ENCODE measurements at regions not wholly inside any gene's neighbourhood (a gene's known extent, or its start where the extent isn't known, plus 50 kb on each side); places are given as distances from the start of the nearest gene placed in this dataset.

DNA sequence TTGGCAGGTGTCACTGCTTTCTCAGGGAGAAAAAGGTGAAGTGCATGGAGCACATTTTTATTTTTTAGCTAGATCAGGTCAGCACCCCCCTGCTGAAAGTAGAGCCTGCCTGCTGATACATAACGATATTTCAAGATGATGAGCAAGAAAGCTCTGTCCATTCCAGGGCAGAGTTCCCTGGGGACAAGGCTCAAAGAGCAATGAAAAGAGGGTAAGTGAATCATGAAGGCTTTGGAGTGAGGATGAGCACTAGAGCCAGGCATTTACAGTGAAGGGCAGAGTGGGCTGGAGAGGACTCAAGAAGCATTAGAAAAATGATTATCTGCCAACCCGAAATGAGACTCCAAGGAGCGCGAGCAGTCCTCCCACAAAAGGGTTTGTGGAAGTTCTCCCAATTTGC is 345.7 kb downstream of the TLE4 start:
- ATAC-seq: no peak
- TF ChIP-seq, protein P1, sequence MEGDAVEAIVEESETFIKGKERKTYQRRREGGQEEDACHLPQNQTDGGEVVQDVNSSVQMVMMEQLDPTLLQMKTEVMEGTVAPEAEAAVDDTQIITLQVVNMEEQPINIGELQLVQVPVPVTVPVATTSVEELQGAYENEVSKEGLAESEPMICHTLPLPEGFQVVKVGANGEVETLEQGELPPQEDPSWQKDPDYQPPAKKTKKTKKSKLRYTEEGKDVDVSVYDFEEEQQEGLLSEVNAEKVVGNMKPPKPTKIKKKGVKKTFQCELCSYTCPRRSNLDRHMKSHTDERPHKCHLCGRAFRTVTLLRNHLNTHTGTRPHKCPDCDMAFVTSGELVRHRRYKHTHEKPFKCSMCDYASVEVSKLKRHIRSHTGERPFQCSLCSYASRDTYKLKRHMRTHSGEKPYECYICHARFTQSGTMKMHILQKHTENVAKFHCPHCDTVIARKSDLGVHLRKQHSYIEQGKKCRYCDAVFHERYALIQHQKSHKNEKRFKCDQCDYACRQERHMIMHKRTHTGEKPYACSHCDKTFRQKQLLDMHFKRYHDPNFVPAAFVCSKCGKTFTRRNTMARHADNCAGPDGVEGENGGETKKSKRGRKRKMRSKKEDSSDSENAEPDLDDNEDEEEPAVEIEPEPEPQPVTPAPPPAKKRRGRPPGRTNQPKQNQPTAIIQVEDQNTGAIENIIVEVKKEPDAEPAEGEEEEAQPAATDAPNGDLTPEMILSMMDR (IDR thresholded peaks at IDR 0.05): no peak
- no peak for TF ChIP-seq POLR2A (IDR thresholded peaks at IDR 0.05)

DNA sequence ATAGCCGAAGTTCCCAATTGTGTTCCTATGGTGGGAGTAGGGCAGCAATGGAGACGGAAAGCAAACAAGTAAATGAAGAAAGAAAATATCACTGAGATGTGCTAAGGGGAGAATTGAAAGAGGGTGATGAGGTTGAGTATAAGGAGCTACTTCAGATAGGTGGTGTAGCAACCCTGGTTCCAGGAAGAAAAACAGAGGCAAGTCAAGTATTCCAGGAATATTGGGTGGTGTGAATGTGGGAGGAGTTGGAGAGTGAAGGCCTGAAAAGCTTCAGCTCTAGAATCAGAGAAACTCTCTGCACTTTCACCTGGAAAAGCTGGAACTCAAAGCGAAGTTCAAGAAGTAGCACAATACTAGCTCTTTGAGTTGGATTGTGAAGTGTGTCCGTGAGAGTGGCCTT is 342.1 kb downstream of the TLE4 start:
- WGBS, 2 donors: 76 to 77% methylated on average over 4 of the region's 4 CpGs

More for the DNA sequence above, 345.7 kb downstream of the TLE4 start:
- intact Hi-C loops (cut with DNase I): no loop called here
- Histone ChIP-seq H3K4me3 (no peak overlapping the region), H3K4me1 (no peaks in the 10 kb centered on the region), H3K27ac (no peak overlapping the region), H3K27me3 (no peaks in the 10 kb centered on the region), H3K9me3 (no peaks in the 10 kb centered on the region), H3K36me3 (replicated peaks in 1 of 2; ENCODE audit: insufficient read depth in 1 of 2, low read depth in 2 of 2) (no peaks in the 10 kb centered on the region)
- WGBS, 2 donors: 75% methylated on average over 4 of the region's 4 CpGs
- DNase-seq: no peak

DNA sequence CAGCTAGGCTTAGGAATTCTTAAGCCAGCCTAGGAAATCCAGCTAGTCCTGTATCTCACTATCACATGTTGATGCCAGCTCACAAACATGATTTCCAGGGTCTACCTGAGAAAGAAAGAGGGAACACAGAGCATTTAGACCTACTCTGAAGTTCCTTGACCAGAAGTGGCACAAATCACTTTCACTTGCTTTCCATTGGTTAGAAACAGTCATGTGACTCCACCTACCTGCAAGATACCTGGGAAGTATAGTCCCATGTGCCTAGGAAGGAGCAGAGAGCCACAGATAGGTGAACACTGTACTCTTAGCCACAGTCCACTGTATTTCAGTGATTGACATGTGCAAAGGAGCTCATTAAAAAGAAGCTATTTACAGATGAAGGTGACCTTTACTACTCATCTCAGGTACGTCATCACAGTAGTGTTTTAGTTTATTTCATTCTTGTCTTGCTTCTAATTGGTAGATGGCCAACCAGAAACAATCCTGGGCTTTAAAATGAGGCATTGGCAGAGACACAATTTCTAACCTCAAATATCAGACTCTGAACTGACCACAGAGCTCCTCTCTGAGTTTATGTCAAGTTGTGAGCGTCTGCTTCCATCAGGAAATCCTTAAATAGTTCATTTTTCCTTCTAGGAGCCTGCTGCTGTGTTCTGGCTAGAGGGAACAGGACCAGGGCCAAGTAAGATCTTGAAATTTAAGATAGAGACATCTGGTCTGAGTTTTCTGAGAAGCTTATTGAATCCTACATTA is 340.7 kb downstream of the TLE4 start:
- TF ChIP-seq, protein P1 (IDR thresholded peaks at IDR 0.05): no peak
- TF ChIP-seq POLR2A (IDR thresholded peaks at IDR 0.05): no peak
- Histone ChIP-seq H3K9me3 (no peaks in the 10 kb centered on the region), H3K4me3 (no peak overlapping the region), H3K27ac (no peak overlapping the region), H3K4me1 (no peaks in the 10 kb centered on the region), H3K27me3 (no peaks in the 10 kb centered on the region), H3K36me3 (replicated peaks in 1 of 2; ENCODE audit: insufficient read depth in 1 of 2, low read depth in 2 of 2) (no peaks in the 10 kb centered on the region)
- DNase-seq (no peak), ATAC-seq (no peak)
- WGBS, 2 donors: 39 to 44% methylated on average over 2 of the region's 2 CpGs
- intact Hi-C loops (cut with DNase I): no loop called here

More for the DNA sequence above, 342.1 kb downstream of the TLE4 start:
- no peak for ATAC-seq
- H3K27ac ChIP-seq: no peak overlapping the region
- TF ChIP-seq, protein P1 (IDR thresholded peaks at IDR 0.05): no peak
- TF ChIP-seq POLR2A (IDR thresholded peaks at IDR 0.05): no peak
- no peaks in the 10 kb centered on the region for H3K36me3 ChIP-seq (replicated peaks in 1 of 2; ENCODE audit: insufficient read depth in 1 of 2, low read depth in 2 of 2)
- no peaks in the 10 kb centered on the region for H3K9me3 ChIP-seq
- H3K27me3 ChIP-seq: no peaks in the 10 kb centered on the region
- no peaks in the 10 kb centered on the region for H3K4me1 ChIP-seq
- intact Hi-C loops (cut with DNase I): no loop called here
- DNase-seq: no peak
- no peak overlapping the region for H3K4me3 ChIP-seq

DNA sequence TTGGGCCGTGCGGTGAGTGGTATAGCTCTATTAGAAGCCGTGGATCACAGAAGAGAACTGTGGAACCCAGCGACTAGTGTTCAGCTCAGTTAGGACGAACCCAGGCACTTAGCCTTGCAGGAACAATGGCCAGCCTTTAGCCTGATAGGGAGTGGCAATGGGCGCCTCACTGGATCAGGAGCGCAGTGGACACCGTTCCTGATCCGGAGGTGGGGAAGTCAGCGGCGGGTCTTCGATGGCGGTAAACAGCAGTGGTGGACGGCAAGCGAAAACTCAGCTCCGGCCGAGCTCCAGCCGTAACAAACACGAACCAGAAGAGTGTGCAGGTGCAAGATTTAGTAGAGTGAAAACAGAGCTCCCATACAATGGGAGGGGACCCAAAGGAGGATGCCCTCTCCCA is 340.0 kb downstream of the TLE4 start:
- no peak overlapping the region for H3K27ac ChIP-seq
- TF ChIP-seq, protein P1 (IDR thresholded peaks at IDR 0.05): no peak
- TF ChIP-seq POLR2A (IDR thresholded peaks at IDR 0.05): no peak
- no peaks in the 10 kb centered on the region for H3K9me3 ChIP-seq
- no peaks in the 10 kb centered on the region for H3K36me3 ChIP-seq (replicated peaks in 1 of 2; ENCODE audit: insufficient read depth in 1 of 2, low read depth in 2 of 2)
- intact Hi-C loops (cut with DNase I): no loop called here
- no peak overlapping the region for H3K4me3 ChIP-seq
- no peaks in the 10 kb centered on the region for H3K4me1 ChIP-seq
- 84 to 87% methylated on average over 19 of the region's 19 CpGs for WGBS, 2 donors
- H3K27me3 ChIP-seq: no peaks in the 10 kb centered on the region
- no peak for ATAC-seq
- no peak for DNase-seq

Data from body of pancreas (tissue), 4 donors.